ENCODE measurements at regions not wholly inside any gene's neighbourhood (a gene's known extent, or its start where the extent isn't known, plus 50 kb on each side); places are given as distances from the start of the nearest gene placed in this dataset.
"Not testable (repeated sequence)": the region's sequence is repeated elsewhere in the genome, so short reads cannot be mapped to it uniquely, and the experiment has no call there.

GRCh38 chr5:87034557-87034956 lies 233.1 kb upstream of the RASA1 start:
- H3K27me3 ChIP-seq: no peaks in the 10 kb centered on the region
- H3K4me1 ChIP-seq: no peaks in the 10 kb centered on the region
- WGBS, 2 donors (ENCODE audit: low coverage in 1 of 2): 71 to 85% methylated on average over 1 to 2 of the region's 2 CpGs
- no peaks in the 10 kb centered on the region for H3K36me3 ChIP-seq
- TF ChIP-seq EP300 (IDR thresholded peaks at IDR 0.05; ENCODE audit: low read depth): no peak
- TF ChIP-seq POLR2AphosphoS5 (IDR thresholded peaks at IDR 0.05): no peak
- H3K27ac ChIP-seq: no peak overlapping the region
- H3K9me3 ChIP-seq: peaks cover 0 to 3% of the 10 kb centered on the region in 2 donors
- DNase-seq: no peak
- H3K4me3 ChIP-seq: no peak overlapping the region
- intact Hi-C loops (cut with DNase I; ENCODE audit: low total_unique reads): no loop called here
- in situ Hi-C loops (cut with MboI; ENCODE audit: low pct_ligation_motif_present in 1 of 4, low pct_unique_long_range_greater_than_20kb in 1 of 4, low sequenced_read_pairs in 3 of 4): no loop called here

GRCh38 chr5:87042554-87042953 lies 225.1 kb upstream of the RASA1 start:
- no peak for TF ChIP-seq EP300 (IDR thresholded peaks at IDR 0.05; ENCODE audit: low read depth)
- TF ChIP-seq POLR2A (IDR thresholded peaks at IDR 0.05): no peak
- no peak for TF ChIP-seq POLR2AphosphoS5 (IDR thresholded peaks at IDR 0.05)
- TF ChIP-seq CTCF (IDR thresholded peaks at IDR 0.05): no peak
- WGBS, 2 donors (ENCODE audit: low coverage in 1 of 2): 80% methylated on average over 7 of the region's 7 CpGs; no CpG with 5 or more reads in 1 of the 2 donors

GRCh38 chr5:87048156-87048555 lies 219.5 kb upstream of the RASA1 start:
- intact Hi-C loops (cut with DNase I; ENCODE audit: low total_unique reads): no loop called here
- no peak overlapping the region for H3K27ac ChIP-seq
- WGBS, 2 donors (ENCODE audit: low coverage in 1 of 2): 89% methylated on average over 1 of the region's 1 CpG; no CpG with 5 or more reads in 1 of the 2 donors
- H3K27me3 ChIP-seq: no peaks in the 10 kb centered on the region
- no peaks in the 10 kb centered on the region for H3K4me1 ChIP-seq
- no peaks in the 10 kb centered on the region for H3K36me3 ChIP-seq
- H3K4me3 ChIP-seq: no peak overlapping the region
- DNase-seq: no peak
- TF ChIP-seq POLR2A (IDR thresholded peaks at IDR 0.05) (no peak), POLR2AphosphoS5 (IDR thresholded peaks at IDR 0.05) (no peak), CTCF (IDR thresholded peaks at IDR 0.05) (no peak), EP300 (IDR thresholded peaks at IDR 0.05; ENCODE audit: low read depth) (no peak)
- in situ Hi-C loops (cut with MboI; ENCODE audit: low pct_ligation_motif_present in 1 of 4, low pct_unique_long_range_greater_than_20kb in 1 of 4, low sequenced_read_pairs in 3 of 4): no loop called here
- no peaks in the 10 kb centered on the region for H3K9me3 ChIP-seq

More at GRCh38 chr5:87042554-87042953, 225.1 kb upstream of the RASA1 start:
- no peaks in the 10 kb centered on the region for H3K4me1 ChIP-seq
- peaks cover 0 to 3% of the 10 kb centered on the region in 2 donors for H3K9me3 ChIP-seq
- H3K36me3 ChIP-seq: no peaks in the 10 kb centered on the region
- intact Hi-C loops (cut with DNase I; ENCODE audit: low total_unique reads) (no loop called here), in situ Hi-C loops (cut with MboI; ENCODE audit: low pct_ligation_motif_present in 1 of 4, low pct_unique_long_range_greater_than_20kb in 1 of 4, low sequenced_read_pairs in 3 of 4) (no loop called here)
- no peak for DNase-seq
- H3K27ac ChIP-seq: no peak overlapping the region
- no peaks in the 10 kb centered on the region for H3K27me3 ChIP-seq
- no peak overlapping the region for H3K4me3 ChIP-seq

- in situ Hi-C loops (cut with MboI; ENCODE audit: low pct_ligation_motif_present in 1 of 4, low pct_unique_long_range_greater_than_20kb in 1 of 4, low sequenced_read_pairs in 3 of 4); H3K4me3 ChIP-seq; H3K27me3 ChIP-seq; H3K27ac ChIP-seq; DNase-seq; H3K36me3 ChIP-seq; H3K9me3 ChIP-seq; H3K4me1 ChIP-seq; intact Hi-C loops (cut with DNase I; ENCODE audit: low total_unique reads): not testable (repeated sequence)
- WGBS, 2 donors (ENCODE audit: low coverage in 1 of 2): 85% methylated on average over 6 of the region's 6 CpGs
Observed at GRCh38 chr5:87049012-87049411, 218.7 kb upstream of the RASA1 start.

GRCh38 chr5:87051502-87052113 lies 216.1 kb upstream of the RASA1 start:
- intact Hi-C loops (cut with DNase I; ENCODE audit: low total_unique reads) (no loop called here), in situ Hi-C loops (cut with MboI; ENCODE audit: low pct_ligation_motif_present in 1 of 4, low pct_unique_long_range_greater_than_20kb in 1 of 4, low sequenced_read_pairs in 3 of 4) (loop anchor here in 2 of 4 donors (25.0 kb wide), 2 partner anchors 336 to 361 kb away; partner anchors contain the start of gene CCNH (in 1 of the 2))
- H3K36me3 ChIP-seq: no peaks in the 10 kb centered on the region
- no peak for DNase-seq
- no peak overlapping the region for H3K27ac ChIP-seq
- no peaks in the 10 kb centered on the region for H3K27me3 ChIP-seq
- 60 to 75% methylated on average over 3 of the region's 3 CpGs for WGBS, 2 donors (ENCODE audit: low coverage in 1 of 2)
- H3K4me3 ChIP-seq: no peak overlapping the region
- no peaks in the 10 kb centered on the region for H3K9me3 ChIP-seq
- TF ChIP-seq CTCF (IDR thresholded peaks at IDR 0.05) (no peak), POLR2A (IDR thresholded peaks at IDR 0.05) (no peak), POLR2AphosphoS5 (IDR thresholded peaks at IDR 0.05) (no peak), EP300 (IDR thresholded peaks at IDR 0.05; ENCODE audit: low read depth) (no peak)
- no peaks in the 10 kb centered on the region for H3K4me1 ChIP-seq
